HL-60 (cell line): ENCODE measurements at regions not wholly inside any gene's neighbourhood (a gene's known extent, or its start where the extent isn't known, plus 50 kb on each side); places are given as distances from the start of the nearest gene placed in this dataset.
"Not testable (repeated sequence)": the region's sequence is repeated elsewhere in the genome, so short reads cannot be mapped to it uniquely, and the experiment has no call there.

Source experiments
- POLR2AphosphoS5 ChIP-seq: IDR thresholded peaks from 2 replicates; pipeline ENCODE4 v1.6.1; 2012; ENCODE audit warnings: low read depth
- TF ChIP-seq, protein P1 (sequence below): IDR thresholded peaks from one replicate; pipeline ENCODE4 v1.5.1; 2011; ENCODE audit warnings: low read length, control low read depth, inconsistent platforms; ENCODE audit not compliant: insufficient read depth

DNA sequence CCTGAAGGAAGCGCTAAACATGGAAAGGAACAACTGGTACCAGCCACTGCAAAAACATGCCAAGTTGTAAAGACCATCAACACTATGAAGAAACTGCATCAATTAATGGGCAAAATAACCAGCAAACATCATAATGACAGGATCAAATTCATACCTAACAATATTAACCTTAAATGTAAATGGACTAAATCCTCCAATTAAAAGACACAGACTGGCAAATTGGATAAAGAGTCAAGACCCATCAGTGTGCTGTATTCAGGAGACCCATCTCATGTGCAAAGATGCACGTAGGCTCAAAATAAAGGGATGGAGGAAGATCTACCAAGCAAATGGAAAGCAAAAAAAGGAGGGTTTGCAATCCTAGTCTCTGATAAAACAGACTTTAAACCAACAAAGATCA, 111.3 kb upstream of the PIK3R1 start:
- TF ChIP-seq, protein P1, sequence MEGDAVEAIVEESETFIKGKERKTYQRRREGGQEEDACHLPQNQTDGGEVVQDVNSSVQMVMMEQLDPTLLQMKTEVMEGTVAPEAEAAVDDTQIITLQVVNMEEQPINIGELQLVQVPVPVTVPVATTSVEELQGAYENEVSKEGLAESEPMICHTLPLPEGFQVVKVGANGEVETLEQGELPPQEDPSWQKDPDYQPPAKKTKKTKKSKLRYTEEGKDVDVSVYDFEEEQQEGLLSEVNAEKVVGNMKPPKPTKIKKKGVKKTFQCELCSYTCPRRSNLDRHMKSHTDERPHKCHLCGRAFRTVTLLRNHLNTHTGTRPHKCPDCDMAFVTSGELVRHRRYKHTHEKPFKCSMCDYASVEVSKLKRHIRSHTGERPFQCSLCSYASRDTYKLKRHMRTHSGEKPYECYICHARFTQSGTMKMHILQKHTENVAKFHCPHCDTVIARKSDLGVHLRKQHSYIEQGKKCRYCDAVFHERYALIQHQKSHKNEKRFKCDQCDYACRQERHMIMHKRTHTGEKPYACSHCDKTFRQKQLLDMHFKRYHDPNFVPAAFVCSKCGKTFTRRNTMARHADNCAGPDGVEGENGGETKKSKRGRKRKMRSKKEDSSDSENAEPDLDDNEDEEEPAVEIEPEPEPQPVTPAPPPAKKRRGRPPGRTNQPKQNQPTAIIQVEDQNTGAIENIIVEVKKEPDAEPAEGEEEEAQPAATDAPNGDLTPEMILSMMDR = not testable (repeated sequence)
- not testable (repeated sequence) for TF ChIP-seq POLR2AphosphoS5
